ENCODE measurements at regions not wholly inside any gene's neighbourhood (a gene's known extent, or its start where the extent isn't known, plus 50 kb on each side); places are given as distances from the start of the nearest gene placed in this dataset.

DNA sequence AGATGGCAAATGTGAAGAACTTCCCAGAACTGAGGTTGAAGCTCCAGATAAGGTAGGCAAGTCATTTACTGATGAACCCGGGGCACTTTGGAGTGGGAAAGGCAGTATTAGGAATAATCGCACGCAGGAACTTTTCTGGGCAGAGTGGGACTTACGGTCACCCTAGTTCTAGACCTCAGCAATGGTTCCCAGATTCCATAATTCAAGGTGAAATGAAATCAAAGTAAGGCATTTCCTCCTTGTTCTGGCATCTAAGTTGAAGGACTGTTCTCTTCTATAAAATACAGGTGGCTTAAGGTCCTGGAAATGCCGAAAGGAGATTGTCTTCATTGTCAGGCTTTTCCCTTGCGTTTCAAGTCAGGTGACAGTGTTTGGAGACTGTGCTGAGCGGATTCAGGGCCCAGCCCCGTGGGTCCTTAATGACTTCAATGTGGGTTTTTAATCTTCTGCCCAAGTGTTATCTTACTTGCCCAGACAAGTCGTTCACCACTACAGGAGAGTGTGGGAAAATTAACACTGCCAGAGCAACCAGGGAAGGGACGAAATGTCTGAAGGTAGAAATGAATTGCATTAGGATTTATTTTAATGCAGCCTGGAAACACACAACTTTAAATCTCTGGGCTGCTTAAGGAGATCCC lies 52.1 kb upstream of the STOX2 start:
- TF ChIP-seq EZH2phosphoT487 (IDR thresholded peaks at IDR 0.05; ENCODE audit: borderline replicate concordance, low read length): no peak
- TF ChIP-seq, protein P1, sequence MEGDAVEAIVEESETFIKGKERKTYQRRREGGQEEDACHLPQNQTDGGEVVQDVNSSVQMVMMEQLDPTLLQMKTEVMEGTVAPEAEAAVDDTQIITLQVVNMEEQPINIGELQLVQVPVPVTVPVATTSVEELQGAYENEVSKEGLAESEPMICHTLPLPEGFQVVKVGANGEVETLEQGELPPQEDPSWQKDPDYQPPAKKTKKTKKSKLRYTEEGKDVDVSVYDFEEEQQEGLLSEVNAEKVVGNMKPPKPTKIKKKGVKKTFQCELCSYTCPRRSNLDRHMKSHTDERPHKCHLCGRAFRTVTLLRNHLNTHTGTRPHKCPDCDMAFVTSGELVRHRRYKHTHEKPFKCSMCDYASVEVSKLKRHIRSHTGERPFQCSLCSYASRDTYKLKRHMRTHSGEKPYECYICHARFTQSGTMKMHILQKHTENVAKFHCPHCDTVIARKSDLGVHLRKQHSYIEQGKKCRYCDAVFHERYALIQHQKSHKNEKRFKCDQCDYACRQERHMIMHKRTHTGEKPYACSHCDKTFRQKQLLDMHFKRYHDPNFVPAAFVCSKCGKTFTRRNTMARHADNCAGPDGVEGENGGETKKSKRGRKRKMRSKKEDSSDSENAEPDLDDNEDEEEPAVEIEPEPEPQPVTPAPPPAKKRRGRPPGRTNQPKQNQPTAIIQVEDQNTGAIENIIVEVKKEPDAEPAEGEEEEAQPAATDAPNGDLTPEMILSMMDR (conservative IDR thresholded peaks at IDR 0.05; ENCODE audit: low read depth, low read length): no peak
